ENCODE measurements at regions not wholly inside any gene's neighbourhood (a gene's known extent, or its start where the extent isn't known, plus 50 kb on each side); places are given as distances from the start of the nearest gene placed in this dataset.
A peak's percentile ranks its signal among the peaks of the same experiment; 100 is the strongest.

DNA sequence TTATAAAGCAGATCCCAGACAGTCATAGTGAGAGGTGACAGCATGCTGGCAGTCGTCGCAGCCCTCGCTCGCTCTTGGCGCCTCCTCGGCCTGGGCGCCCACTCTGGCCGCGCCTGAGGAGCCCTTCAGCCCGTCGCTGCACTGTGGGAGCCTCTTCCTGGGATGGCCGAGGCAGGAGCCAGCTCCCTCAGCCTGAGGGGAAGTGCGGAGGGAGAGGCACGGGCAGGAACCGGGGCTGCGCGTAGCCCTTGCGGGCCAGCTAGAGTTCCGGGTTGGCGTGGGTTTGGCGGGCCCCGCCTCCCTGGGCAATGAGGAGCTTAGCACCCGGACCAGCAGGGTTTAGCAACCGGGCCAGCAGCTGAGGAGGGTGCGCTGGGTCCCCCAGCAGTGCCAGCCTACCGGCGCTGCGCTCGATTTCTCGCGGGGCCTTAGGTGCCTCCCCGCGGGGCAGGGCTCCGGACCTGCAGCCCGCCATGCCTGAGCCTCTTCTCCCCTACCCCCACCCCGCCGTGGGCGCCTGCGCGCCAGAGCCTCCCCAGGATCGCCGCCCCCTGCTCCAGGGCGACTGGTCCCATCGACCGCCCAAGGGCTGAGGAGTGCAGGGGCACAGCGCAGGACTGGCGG lies 451.2 kb upstream of the DCN start:
- TF ChIP-seq, protein P1, sequence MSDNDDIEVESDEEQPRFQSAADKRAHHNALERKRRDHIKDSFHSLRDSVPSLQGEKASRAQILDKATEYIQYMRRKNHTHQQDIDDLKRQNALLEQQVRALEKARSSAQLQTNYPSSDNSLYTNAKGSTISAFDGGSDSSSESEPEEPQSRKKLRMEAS (IDR thresholded peaks at IDR 0.05; ENCODE audit: low read depth, low read length) = no peak
- no peak for TF ChIP-seq POLR2A (IDR thresholded peaks at IDR 0.05; ENCODE audit: extremely low read depth, insufficient read length)
- TF ChIP-seq CTCF (IDR thresholded peaks at IDR 0.05; ENCODE audit: low read depth, low read length) = no peak
- no peak for TF ChIP-seq MYC (IDR thresholded peaks at IDR 0.05; ENCODE audit: low read depth, low read length)
- no peak for DNase-seq (ENCODE audit: low read depth)
- no peak overlapping the region for H3K4me3 ChIP-seq (ENCODE audit: low read depth, low read length)

GRCh38 chr12:91633206-91633605 lies 450.6 kb upstream of the DCN start:
- DNase-seq (ENCODE audit: low read depth) = no peak
- H3K4me3 ChIP-seq (ENCODE audit: low read depth, low read length) = no peak overlapping the region
- TF ChIP-seq, protein P1 (IDR thresholded peaks at IDR 0.05; ENCODE audit: low read depth, low read length) = no peak
- TF ChIP-seq CTCF (IDR thresholded peaks at IDR 0.05; ENCODE audit: low read depth, low read length) = no peak
- TF ChIP-seq POLR2A (IDR thresholded peaks at IDR 0.05; ENCODE audit: extremely low read depth, insufficient read length) = no peak
- no peak for TF ChIP-seq MYC (IDR thresholded peaks at IDR 0.05; ENCODE audit: low read depth, low read length)

GRCh38 chr12:91632042-91632786 lies 449.6 kb upstream of the DCN start:
- no peak for TF ChIP-seq MYC (IDR thresholded peaks at IDR 0.05; ENCODE audit: low read depth, low read length)
- TF ChIP-seq CTCF (IDR thresholded peaks at IDR 0.05; ENCODE audit: low read depth, low read length) = no peak
- TF ChIP-seq, protein P1 (IDR thresholded peaks at IDR 0.05; ENCODE audit: low read depth, low read length) = no peak
- TF ChIP-seq POLR2A (IDR thresholded peaks at IDR 0.05; ENCODE audit: extremely low read depth, insufficient read length) = no peak
- DNase-seq (ENCODE audit: low read depth) = no peak
- H3K4me3 ChIP-seq (ENCODE audit: low read depth, low read length) = no peak overlapping the region

- TF ChIP-seq, protein P1 (IDR thresholded peaks at IDR 0.05; ENCODE audit: low read depth, low read length) = no peak
- TF ChIP-seq POLR2A (IDR thresholded peaks at IDR 0.05; ENCODE audit: extremely low read depth, insufficient read length) = no peak
- no peak for TF ChIP-seq MYC (IDR thresholded peaks at IDR 0.05; ENCODE audit: low read depth, low read length)
- TF ChIP-seq CTCF (IDR thresholded peaks at IDR 0.05; ENCODE audit: low read depth, low read length) = no peak
- H3K4me3 ChIP-seq (ENCODE audit: low read depth, low read length) = no peak overlapping the region
- peak; percentile 9 for DNase-seq (ENCODE audit: low read depth)
Measured at GRCh38 chr12:91630596-91631293, 448.1 kb upstream of the DCN start.

DNA sequence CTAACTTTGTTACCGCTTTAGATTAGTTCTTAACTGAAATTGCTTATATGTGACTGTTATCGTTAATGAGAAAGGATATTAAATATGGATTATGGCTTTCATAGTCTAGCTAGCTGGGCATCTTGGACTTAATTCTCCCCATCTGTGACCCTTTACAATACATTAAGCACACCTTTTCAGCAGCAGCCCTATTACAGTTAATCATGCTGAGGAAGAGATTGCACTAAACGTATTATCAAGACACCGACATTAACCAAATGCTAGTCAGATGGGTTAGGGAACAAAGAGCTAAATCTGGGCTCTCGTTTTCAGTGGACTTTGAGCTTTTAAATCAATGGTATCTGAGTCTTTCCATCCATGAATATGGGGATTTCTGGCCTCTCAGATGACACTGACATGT lies 447.5 kb upstream of the DCN start:
- no peak for DNase-seq (ENCODE audit: low read depth)
- H3K4me3 ChIP-seq (ENCODE audit: low read depth, low read length) = no peak overlapping the region
- no peak for TF ChIP-seq MYC (IDR thresholded peaks at IDR 0.05; ENCODE audit: low read depth, low read length)
- no peak for TF ChIP-seq CTCF (IDR thresholded peaks at IDR 0.05; ENCODE audit: low read depth, low read length)
- no peak for TF ChIP-seq POLR2A (IDR thresholded peaks at IDR 0.05; ENCODE audit: extremely low read depth, insufficient read length)
- TF ChIP-seq, protein P1 (IDR thresholded peaks at IDR 0.05; ENCODE audit: low read depth, low read length) = no peak
